SK-N-SH (cell line): ENCODE measurements at regions not wholly inside any gene's neighbourhood (a gene's known extent, or its start where the extent isn't known, plus 50 kb on each side); places are given as distances from the start of the nearest gene placed in this dataset.

ENCODE experiments used
- CTCF ChIA-PET: fragments of 300-600, 350-600 bp; formaldehyde crosslinking; extraction: SDS; loops from one replicate; lab custom pipeline; 2021; lab: Yijun Ruan, JAX
- POLR2A ChIA-PET: fragments of 350-600 bp; sonication (Branson Sonifier 250); formaldehyde crosslinking; extraction: SDS; loops from one replicate; lab custom pipeline; 2020; ENCODE audit warnings: antibody characterized with exemption, inconsistent platforms; lab: Yijun Ruan, JAX
- DNase-seq: peaks from one replicate; pipeline ENCODE4 v3.0.0; 2012
- H2AFZ ChIP-seq: fragments of 200-600 bp; sonication (generic); 2 replicates; pipeline ENCODE4 v1.8.1; 2016; ENCODE audit warnings: antibody characterized with exemption, mild to moderate bottlenecking, low read depth
- H3F3A ChIP-seq: fragments of 200-600 bp; sonication (generic); replicated peaks from 2 replicates; pipeline ENCODE3; 2016; ENCODE audit warnings: antibody characterized with exemption, mild to moderate bottlenecking; ENCODE audit not compliant: insufficient read depth
- H3K27ac ChIP-seq, 2 experiments: fragments of 200-500 bp in 1 of 2; fragments of 200-600 bp in 1 of 2; sonication (Bioruptor generic) in 1 of 2; sonication (generic), shearing (Covaris generic) in 1 of 2; 2 replicates each; pipeline versions ENCODE4 v1.5.1 to v1.6.1; 2014 to 2016; ENCODE audit warnings: low read depth in 2 of 2, inconsistent platforms in 1 of 2, low read length in 1 of 2, mild to moderate bottlenecking in 1 of 2, mixed read lengths in 1 of 2
- H3K27me3 ChIP-seq: fragments of 200-600 bp; sonication (generic), shearing (Covaris generic); 2 replicates; pipeline ENCODE4 v1.6.1; 2016; ENCODE audit warnings: mixed run types; ENCODE audit not compliant: insufficient read depth
- H3K36me3 ChIP-seq, 2 experiments: fragments of 200-500 bp in 1 of 2; fragments of 200-600 bp in 1 of 2; sonication (Bioruptor generic) in 1 of 2; sonication (generic) in 1 of 2; replicated peaks in 1 of 2; 2 replicates each; pipeline versions ENCODE3 to v1.5.1; 2014 to 2016; ENCODE audit warnings: low read length in 1 of 2, mild to moderate bottlenecking in 1 of 2; ENCODE audit not compliant: insufficient read depth in 2 of 2, control insufficient read depth in 1 of 2
- H3K4me1 ChIP-seq, 2 experiments: fragments of 200-500 bp in 1 of 2; fragments of 200-600 bp in 1 of 2; sonication (Bioruptor generic) in 1 of 2; sonication (generic), shearing (Covaris generic) in 1 of 2; 2 replicates each; pipeline versions ENCODE4 v1.5.1 to v1.6.1; 2014 to 2016; ENCODE audit warnings: low read depth in 1 of 2, low read length in 1 of 2, mixed run types in 1 of 2; ENCODE audit not compliant: insufficient read depth in 2 of 2, control insufficient read depth in 1 of 2
- H3K4me2 ChIP-seq: fragments of 200-600 bp; sonication (generic), shearing (Covaris generic); 2 replicates; pipeline ENCODE4 v1.6.1; 2017; ENCODE audit warnings: mixed run types
- H3K4me3 ChIP-seq, 2 experiments: fragments of 200-500 bp in 1 of 2; fragments of 200-600 bp in 1 of 2; sonication (Bioruptor generic) in 1 of 2; sonication (generic), shearing (Covaris generic) in 1 of 2; 2 replicates each; pipeline versions ENCODE4 v1.5.1 to v1.8.1; 2014 to 2016; ENCODE audit warnings: low read depth in 2 of 2, inconsistent platforms in 1 of 2, low read length in 1 of 2, mild to moderate bottlenecking in 1 of 2, mixed read lengths in 1 of 2, moderate library complexity in 1 of 2
- H3K79me2 ChIP-seq: fragments of 200-600 bp; sonication (generic); 2 replicates; pipeline ENCODE4 v1.8.1; 2017; ENCODE audit warnings: mild to moderate bottlenecking; ENCODE audit not compliant: insufficient read depth
- H3K9ac ChIP-seq: fragments of 200-600 bp; sonication (generic); 2 replicates; pipeline ENCODE4 v1.6.1; 2017; ENCODE audit warnings: mixed run types
- H3K9me2 ChIP-seq: fragments of 200-600 bp; sonication (generic); 2 replicates; pipeline ENCODE4 v1.6.1; 2017; ENCODE audit warnings: mixed run types
- H3K9me3 ChIP-seq: fragments of 200-600 bp; sonication (generic); 2 replicates; pipeline ENCODE4 v1.6.1; 2017; ENCODE audit warnings: mixed run types, mild to moderate bottlenecking, moderate library complexity
- H4K20me1 ChIP-seq: fragments of 200-600 bp; sonication (generic); 2 replicates; pipeline ENCODE4 v1.6.1; 2017; ENCODE audit warnings: mild to moderate bottlenecking, mixed run types; ENCODE audit not compliant: insufficient read depth
- CTCF ChIP-seq: fragments of 200-600 bp; sonication (generic); IDR thresholded peaks from 2 replicates; pipeline ENCODE4 v1.6.1; 2017; ENCODE audit warnings: antibody characterized with exemption, mild to moderate bottlenecking, moderate library complexity
- ELF1 ChIP-seq: IDR thresholded peaks from 2 replicates; pipeline ENCODE4 v1.4.0; 2012
- EZH2phosphoT487 ChIP-seq: fragments of 200-600 bp; sonication (generic); IDR thresholded peaks from 2 replicates; pipeline ENCODE4 v1.6.1; 2017; ENCODE audit warnings: low read depth, mixed run types, mild to moderate bottlenecking, antibody characterized with exemption, moderate library complexity, borderline replicate concordance
- FOSL2 ChIP-seq: IDR thresholded peaks from 2 replicates; pipeline ENCODE4 v1.4.0; 2012; ENCODE audit warnings: low read depth, mild to moderate bottlenecking, moderate library complexity, borderline replicate concordance
- FOXJ3 ChIP-seq: sonication (generic); formaldehyde crosslinking; IDR thresholded peaks from 2 replicates; pipeline ENCODE4 v1.5.1; 2020; ENCODE audit warnings: mild to moderate bottlenecking, missing genetic modification reagents
- GATA2 ChIP-seq: sonication (generic); formaldehyde crosslinking; IDR thresholded peaks from 2 replicates; pipeline ENCODE4 v1.5.0; 2020; ENCODE audit warnings: mild to moderate bottlenecking, missing genetic modification reagents
- IRF3 ChIP-seq: fragments of 150-350 bp; IDR thresholded peaks from 2 replicates; pipeline ENCODE4 v1.6.1; 2016; ENCODE audit warnings: mild to moderate bottlenecking, low read depth, low read length
- JUND ChIP-seq: IDR thresholded peaks from 2 replicates; pipeline ENCODE4 v1.4.0; 2012
- PBX3 ChIP-seq: IDR thresholded peaks from 2 replicates; pipeline ENCODE4; 2012
- RAD21 ChIP-seq: IDR thresholded peaks from 2 replicates; pipeline ENCODE4 v1.6.1; 2012; ENCODE audit warnings: mild to moderate bottlenecking, low read length
- REST ChIP-seq: IDR thresholded peaks from 2 replicates; pipeline ENCODE4 v1.6.1; 2012; ENCODE audit warnings: mild to moderate bottlenecking, low read depth, low read length, moderate library complexity
- TAF1 ChIP-seq: IDR thresholded peaks from 2 replicates; pipeline ENCODE4 v1.6.1; 2012; ENCODE audit warnings: low read depth, mild to moderate bottlenecking, low read length, moderate library complexity, borderline replicate concordance
- TCF12 ChIP-seq: IDR thresholded peaks from 2 replicates; pipeline ENCODE4 v1.4.0; 2012
- USF1 ChIP-seq: IDR thresholded peaks from 2 replicates; pipeline ENCODE4 v1.4.0; 2012; ENCODE audit warnings: low read depth, borderline replicate concordance
- ZBTB33 ChIP-seq: IDR thresholded peaks from 2 replicates; pipeline ENCODE4 v1.4.0; 2012; ENCODE audit warnings: low read depth, borderline replicate concordance
- WGBS: methylation state at CpG from one replicate; pipeline ENCODE4 v1.1.6; 2017; ENCODE audit warnings: low lambda C conversion rate; 5-methylcytosine and 5-hydroxymethylcytosine counted together

GRCh38 chr4:124863040-124863545, 150.6 kb upstream of the ANKRD50 start:
- H3K4me3 ChIP-seq, result no peak overlapping the region
- CTCF ChIA-PET, result interaction anchor here (1.1 kb wide), 1 partner anchor 420 kb away, joined by 3 read pairs; no protein-coding TSS in a partner anchor
- peaks cover 0 to 5% of the 10 kb centered on the region in 2 experiments; a peak in 2 of 4 replicates for H3K4me1 ChIP-seq
- H3K9me3 ChIP-seq, result no peaks in the 10 kb centered on the region
- no peak overlapping the region for H3K4me2 ChIP-seq
- no peaks in the 10 kb centered on the region for H4K20me1 ChIP-seq
- 59% methylated on average over 3 of the region's 3 CpGs for WGBS
- H3K27me3 ChIP-seq, result no peaks in the 10 kb centered on the region
- no peaks in the 10 kb centered on the region for H3K36me3 ChIP-seq
- TF ChIP-seq FOSL2, result no peak
- TF ChIP-seq JUND, result no peak
- TF ChIP-seq REST, result no peak
- no peak for TF ChIP-seq RAD21
- TF ChIP-seq ZBTB33, result no peak
- no peak for TF ChIP-seq PBX3
- no peak for TF ChIP-seq TCF12
- TF ChIP-seq TAF1, result no peak
- no peak for TF ChIP-seq FOXJ3 (CRISPR knock-in tag)
- TF ChIP-seq GATA2 (CRISPR knock-in tag), result no peak
- TF ChIP-seq USF1, result no peak
- TF ChIP-seq IRF3, result no peak
- TF ChIP-seq EZH2phosphoT487, result no peak
- no peak for TF ChIP-seq CTCF
- TF ChIP-seq ELF1, result no peak
- no peaks in the 10 kb centered on the region for H3K9me2 ChIP-seq
- no peak overlapping the region for H3K27ac ChIP-seq
- H3K79me2 ChIP-seq, result no peaks in the 10 kb centered on the region
- no peak overlapping the region for H2AFZ ChIP-seq
- H3K9ac ChIP-seq, result no peak overlapping the region
- DNase-seq, result no peak
- H3F3A ChIP-seq, result no peaks in the 10 kb centered on the region
- POLR2A ChIA-PET, result no interaction called here
